OCI-LY7 (cell line): ENCODE measurements at regions not wholly inside any gene's neighbourhood (a gene's known extent, or its start where the extent isn't known, plus 50 kb on each side); places are given as distances from the start of the nearest gene placed in this dataset.
"Not testable (repeated sequence)": the region's sequence is repeated elsewhere in the genome, so short reads cannot be mapped to it uniquely, and the experiment has no call there.

ENCODE experiments used
- EZH2phosphoT487 ChIP-seq: fragments of 200-600 bp; sonication (generic); IDR thresholded peaks from 2 replicates; pipeline ENCODE4 v1.6.1; 2018; ENCODE audit warnings: low read depth, borderline replicate concordance, mild to moderate bottlenecking, mixed run types, antibody characterized with exemption, low read length, moderate library complexity, mixed read lengths
- TF ChIP-seq, protein P1 (sequence below): fragments of 200-600 bp; sonication (generic); conservative IDR thresholded peaks from 2 replicates; pipeline ENCODE4 v1.5.1; 2014; ENCODE audit warnings: mild to moderate bottlenecking, antibody characterized with exemption, low read length, moderate library complexity, mixed read lengths

- TF ChIP-seq, protein P1, sequence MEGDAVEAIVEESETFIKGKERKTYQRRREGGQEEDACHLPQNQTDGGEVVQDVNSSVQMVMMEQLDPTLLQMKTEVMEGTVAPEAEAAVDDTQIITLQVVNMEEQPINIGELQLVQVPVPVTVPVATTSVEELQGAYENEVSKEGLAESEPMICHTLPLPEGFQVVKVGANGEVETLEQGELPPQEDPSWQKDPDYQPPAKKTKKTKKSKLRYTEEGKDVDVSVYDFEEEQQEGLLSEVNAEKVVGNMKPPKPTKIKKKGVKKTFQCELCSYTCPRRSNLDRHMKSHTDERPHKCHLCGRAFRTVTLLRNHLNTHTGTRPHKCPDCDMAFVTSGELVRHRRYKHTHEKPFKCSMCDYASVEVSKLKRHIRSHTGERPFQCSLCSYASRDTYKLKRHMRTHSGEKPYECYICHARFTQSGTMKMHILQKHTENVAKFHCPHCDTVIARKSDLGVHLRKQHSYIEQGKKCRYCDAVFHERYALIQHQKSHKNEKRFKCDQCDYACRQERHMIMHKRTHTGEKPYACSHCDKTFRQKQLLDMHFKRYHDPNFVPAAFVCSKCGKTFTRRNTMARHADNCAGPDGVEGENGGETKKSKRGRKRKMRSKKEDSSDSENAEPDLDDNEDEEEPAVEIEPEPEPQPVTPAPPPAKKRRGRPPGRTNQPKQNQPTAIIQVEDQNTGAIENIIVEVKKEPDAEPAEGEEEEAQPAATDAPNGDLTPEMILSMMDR, result not testable (repeated sequence)
- not testable (repeated sequence) for TF ChIP-seq EZH2phosphoT487
Observed at GRCh38 chr1:223025190-223025734, 117.8 kb downstream of the TLR5 start.
